LHCN-M2 (cell line): ENCODE measurements at regions not wholly inside any gene's neighbourhood (a gene's known extent, or its start where the extent isn't known, plus 50 kb on each side); places are given as distances from the start of the nearest gene placed in this dataset.

Experiments used
- DNase-seq: peaks from one replicate; pipeline ENCODE4 v3.0.0-alpha.2; 2012; ENCODE audit warnings: low read depth

GRCh38 chr4:100804576-100805360, 286.9 kb upstream of the EMCN start:
- no peak for DNase-seq

DNA sequence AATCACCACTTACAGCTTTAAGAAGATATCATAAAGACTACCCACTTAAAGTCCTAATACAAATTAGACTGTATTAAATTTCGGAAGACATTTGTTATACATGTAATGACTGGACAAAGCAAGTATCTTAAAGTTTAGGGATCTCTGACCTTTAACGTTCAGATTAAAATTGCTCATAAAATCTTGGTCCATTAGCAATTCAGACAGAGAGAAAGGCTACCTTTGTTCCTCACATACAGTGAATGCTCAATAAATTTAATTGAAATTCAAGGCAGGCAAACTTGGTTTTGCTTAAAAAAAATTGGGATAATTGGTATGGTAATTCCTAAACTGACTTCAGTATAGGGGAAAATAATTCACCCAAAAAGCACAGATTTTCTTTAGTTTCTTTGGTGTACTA, 285.9 kb upstream of the EMCN start:
- DNase-seq, result no peak

DNA sequence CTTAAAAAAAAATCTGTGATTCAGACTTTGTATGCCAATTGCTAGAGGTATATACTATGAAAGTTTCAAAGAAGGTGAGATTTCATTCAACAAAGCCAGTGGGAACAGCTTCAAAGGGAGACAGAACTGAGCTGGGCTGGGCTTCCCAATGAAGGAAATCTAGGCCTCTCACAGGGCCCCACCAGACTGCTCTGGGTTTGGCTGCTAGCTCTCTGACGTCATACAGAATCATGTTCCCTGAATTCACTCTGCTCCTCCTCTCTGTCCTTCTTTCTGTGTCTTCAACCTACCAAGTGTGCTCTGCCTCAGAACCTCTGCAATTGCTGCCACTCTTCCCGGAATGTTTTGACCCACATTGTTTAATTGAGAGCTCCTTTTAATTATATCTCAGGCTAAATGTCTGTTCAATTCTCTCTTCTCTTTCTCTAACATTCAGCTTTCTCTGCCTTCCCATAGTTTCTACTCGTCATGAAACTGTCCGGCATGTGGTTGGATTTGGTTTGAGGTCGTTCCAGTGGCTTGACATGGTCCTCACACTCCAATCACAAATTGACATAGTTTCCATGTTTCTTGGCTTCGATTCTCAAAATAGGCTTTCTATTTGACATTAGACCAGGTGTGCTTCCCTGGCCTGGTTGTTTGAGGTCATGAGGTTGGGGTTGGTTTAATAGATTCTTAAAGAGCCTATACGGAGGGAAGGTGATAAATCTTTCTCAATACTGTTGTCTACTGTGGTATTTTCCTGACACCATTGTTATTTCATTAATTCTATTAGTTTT, 282.1 kb upstream of the EMCN start:
- DNase-seq, result no peak

DNA sequence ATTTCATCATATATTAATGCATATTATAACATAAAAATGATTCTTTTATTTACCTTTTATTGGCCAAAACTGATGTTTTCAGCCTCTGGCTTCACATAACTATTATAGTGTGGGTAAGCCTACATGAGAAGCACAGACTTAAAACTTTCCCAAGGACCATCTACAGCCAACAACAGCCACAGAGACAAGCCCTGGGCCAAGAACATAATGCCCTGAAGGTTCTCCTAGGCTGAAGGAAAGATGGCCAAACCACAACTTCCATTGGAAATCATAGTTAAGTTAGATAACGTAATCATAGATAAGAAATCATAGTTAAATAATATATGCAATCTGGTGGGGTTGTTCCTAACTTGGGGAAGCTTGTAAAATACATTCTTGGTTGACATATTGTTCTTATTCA, 280.0 kb upstream of the EMCN start:
- DNase-seq, result no peak

- no peak for DNase-seq
Measured at GRCh38 chr4:100797356-100797755, 279.5 kb upstream of the EMCN start.

GRCh38 chr4:100796332-100796731, 278.5 kb upstream of the EMCN start:
- no peak for DNase-seq

GRCh38 chr4:100795581-100795980, 277.8 kb upstream of the EMCN start:
- no peak for DNase-seq

- no peak for DNase-seq
Measured at GRCh38 chr4:100790836-100791615, 273.2 kb upstream of the EMCN start.

DNA sequence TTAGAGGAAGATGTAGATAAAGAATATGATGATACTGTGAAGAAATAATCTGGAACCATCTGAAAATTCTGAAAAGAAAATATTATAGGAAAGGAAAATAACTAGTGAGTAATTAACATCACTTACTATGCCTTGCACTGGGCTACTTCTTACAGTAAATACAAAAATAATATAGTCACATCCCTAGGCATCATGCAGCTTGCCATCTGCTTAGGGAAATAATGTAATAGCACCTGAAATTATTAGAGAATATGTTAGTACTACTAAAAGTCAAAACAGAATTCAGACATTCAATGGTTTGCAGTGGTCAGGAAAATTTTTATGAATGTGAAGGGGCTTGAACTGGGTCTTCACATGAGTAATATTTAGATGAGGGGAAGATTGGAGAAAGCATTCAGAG, 272.2 kb upstream of the EMCN start:
- DNase-seq, result no peak

DNA sequence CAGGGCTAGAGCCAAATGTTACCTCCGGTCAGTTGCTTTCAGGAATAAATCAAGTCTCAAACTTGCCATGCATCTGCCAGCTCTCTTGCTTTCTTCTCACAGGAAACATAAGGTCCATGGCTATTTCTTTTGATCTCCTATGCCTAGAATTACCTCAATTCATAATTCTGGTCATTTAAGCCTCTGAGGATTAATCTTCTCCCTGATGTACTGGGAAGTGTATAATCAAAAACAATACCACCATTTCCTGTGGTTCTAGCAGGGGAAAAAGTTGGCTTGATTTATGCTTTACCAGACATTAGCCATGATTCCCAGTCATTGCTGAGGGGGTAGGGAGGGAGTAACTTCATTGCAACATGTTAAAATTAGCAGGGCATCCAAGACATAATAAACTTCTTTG, 268.7 kb upstream of the EMCN start:
- no peak for DNase-seq

DNA sequence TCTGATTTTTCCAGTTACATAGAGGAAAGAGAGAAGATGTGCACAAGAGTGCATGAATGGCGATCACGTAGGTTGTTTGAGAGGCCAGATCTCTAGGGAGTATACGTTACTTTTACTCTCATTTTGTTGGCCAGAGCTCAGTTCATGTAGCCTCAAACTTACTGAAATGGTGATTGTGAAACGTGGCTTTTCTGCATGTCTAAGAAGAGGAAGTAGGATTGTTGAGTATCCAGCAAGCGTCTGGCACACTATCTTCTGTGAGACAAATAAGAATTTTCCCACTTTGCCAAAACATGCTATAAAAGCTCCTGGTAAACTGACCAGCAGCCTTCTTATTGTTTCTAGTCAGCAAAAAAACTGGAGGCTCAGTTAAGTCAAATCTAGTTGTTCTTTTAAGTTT, 264.5 kb upstream of the EMCN start:
- no peak for DNase-seq

DNA sequence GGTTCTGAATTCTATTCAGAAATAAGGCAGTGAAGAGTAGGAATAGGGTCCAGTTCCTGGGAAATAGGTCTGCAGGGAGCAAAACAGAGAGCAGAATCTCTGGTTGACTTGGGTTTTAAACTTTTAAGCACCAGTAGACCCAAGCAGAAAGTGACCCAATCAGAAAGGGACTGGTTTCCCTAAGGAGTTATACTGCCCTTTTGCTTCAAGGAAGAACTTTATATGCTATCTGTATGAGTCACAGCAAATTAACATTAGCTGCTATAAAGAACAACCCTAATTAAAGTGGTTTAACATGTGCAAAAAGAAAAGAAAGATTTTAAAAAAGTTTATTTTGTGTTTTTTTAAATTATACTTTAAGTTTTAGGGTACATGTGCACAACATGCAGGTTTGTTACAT, 263.6 kb upstream of the EMCN start:
- no peak for DNase-seq

DNA sequence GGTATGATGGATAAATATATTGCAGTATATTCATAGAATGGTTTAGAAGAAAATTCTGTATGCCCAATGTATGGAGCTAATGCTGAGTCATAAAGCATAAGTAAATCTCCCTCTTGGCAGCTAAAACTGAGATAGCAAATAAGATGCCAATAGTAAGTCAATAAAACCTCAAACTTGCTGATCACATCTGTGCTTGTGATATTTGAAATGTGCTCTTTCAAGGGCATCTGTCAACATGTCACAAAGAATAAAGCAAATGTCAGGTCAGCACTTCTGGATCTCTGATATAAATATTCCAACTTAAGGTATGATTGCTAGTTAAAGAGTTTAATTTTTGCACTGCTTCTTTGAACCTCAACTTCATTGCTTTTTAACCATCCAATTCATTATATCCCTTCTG, 262.3 kb upstream of the EMCN start:
- DNase-seq, result no peak

DNA sequence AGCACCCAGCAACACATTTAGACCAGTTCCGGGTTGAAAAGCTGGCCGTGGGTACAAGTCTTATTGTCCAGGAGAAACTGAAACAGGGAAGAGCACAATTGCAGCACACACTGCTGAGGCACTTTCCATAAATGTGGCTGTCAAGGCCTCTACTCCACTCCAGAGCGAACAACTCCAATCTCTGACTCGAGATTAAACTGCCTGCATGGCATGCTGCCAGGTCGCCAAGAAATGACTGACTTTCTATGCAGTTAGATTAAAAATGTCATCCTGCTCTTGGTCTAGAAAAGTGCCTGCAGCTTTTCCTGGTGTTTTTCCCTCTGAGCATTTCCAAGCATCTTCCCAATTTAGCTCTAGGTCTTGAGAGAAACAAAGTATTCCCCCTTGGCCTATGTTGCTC, 260.6 kb upstream of the EMCN start:
- DNase-seq, result no peak

- no peak for DNase-seq
Measured at GRCh38 chr4:100762738-100763137, 244.9 kb upstream of the EMCN start.

DNA sequence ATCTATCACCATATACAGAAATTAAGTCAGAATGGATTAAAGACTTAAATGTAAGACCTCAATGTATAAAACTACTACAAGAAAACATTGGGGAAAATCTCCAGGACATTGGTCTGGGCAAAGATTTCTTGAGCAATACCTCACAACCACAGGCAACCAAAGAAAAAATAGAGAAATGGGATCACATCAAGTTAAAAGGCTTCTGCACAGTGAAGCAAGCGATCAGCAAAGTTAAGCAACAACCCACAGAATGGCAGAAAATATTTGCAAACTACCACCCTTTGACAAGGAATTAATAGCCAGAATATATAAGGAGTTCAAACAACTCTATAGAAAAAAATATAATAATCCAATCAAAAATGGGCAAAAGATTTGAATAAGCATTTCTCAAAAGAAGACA, 236.9 kb upstream of the EMCN start:
- no peak for DNase-seq

DNA sequence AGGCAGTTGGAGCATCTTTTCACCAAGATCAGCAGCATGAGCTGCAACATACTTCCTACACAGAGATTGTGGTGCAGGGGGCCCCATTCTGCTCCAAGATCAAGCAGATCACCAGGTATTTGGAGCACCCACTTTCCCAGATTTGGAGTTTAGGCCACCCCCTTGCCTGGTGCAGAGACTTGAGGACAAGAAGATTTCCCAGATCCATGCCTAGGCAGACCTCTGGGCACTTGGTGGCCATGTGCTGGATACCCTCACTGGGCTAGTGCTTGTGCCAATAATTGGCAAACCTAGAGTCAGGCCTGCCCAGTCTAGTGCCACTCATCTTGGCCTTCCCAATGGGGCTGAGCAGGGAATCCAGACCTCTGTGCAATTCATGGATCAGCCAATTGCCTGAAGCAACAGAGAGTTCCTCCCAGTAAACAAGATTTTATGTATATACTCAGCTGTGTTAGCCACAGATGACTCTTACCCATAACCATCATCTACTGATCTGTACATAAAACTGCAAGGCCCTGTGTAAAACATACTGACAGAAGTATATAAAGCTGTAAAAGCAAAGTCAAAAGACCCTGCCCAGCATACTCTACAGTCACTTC, 228.4 kb upstream of the EMCN start:
- no peak for DNase-seq

DNA sequence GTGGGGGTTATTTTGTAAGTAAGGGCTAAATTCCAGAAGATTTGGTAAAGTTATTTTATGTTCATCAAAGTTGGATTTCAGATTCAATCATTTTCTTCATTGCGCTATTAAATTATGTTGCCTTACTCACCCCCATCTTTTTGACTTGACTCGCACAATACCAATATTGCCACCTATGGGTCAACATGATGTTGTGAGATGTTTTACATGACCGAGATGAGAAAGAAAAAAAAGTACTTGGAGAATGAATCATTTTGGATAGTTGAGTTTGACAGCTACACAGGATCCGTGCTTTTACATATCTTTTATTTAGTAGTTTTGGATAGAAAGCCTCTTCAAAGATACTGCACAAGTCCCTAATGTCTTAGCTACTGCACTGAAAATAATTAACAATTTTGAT, 224.2 kb upstream of the EMCN start:
- DNase-seq, result peak; percentile 77

- no peak for DNase-seq
Measured at GRCh38 chr4:100739426-100739825, 221.6 kb upstream of the EMCN start.

- peak; percentile 95 for DNase-seq
Measured at GRCh38 chr4:100738196-100739165, 220.7 kb upstream of the EMCN start.
